ENCODE measurements at regions not wholly inside any gene's neighbourhood (a gene's known extent, or its start where the extent isn't known, plus 50 kb on each side); places are given as distances from the start of the nearest gene placed in this dataset.
A peak's percentile ranks its signal among the peaks of the same experiment; 100 is the strongest.

DNA sequence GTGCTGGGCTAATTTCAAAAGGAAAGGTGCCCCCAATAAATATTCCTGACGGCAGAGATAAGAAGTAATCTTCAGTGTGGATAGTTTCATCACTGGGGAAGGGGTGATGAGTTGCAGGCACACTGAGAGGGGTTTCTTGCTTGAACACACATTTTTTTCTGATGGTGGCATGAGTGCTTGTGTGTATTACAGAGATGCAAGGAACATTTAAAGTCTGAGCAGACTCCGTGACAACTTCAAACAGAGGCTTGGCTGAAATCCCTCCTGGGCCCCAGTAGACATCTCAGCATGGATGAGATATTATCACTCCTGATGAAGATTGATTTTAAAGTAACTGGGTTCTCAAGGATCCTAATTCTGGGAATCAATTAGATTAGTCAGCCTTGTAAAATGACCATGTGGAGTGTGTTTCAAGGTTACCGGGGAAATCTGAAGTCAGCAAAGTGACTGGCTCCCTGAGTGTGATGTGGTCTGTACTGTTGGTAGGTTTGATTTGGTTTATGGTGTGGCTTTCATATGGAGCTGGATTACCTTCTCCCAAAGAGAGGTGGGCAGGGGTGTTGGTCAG lies 435.8 kb upstream of the EEF2KMT start:
- Mint-ChIP-seq H3K27ac (no peak overlapping the region), H3K36me3 (no peaks in the 10 kb centered on the region), H3K27me3 (no peaks in the 10 kb centered on the region), H3K4me1 (no peaks in the 10 kb centered on the region), H3K9me3 (peaks cover 10% of the 10 kb centered on the region), H3K4me3 (no peak overlapping the region)
- CTCF ChIA-PET = no interaction called here
- DNase-seq = no peak

DNA sequence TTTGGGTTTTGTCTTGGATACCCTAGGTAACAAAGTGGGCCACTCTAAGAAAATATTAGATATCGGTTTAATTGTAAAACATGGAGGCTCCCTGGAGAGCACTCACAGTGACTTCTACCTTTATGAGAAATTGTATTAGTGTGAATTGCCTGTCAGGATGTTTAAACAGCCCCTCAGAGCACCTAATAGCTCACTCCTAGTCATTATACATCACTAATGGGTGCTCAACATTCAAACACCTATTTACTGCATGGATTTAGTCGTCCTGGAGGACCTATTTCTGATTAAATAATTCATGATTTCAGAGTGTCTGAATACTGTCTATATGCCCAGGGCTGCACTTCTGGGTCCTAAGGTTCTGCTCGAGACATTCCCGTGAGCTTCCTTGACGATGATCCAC lies 430.2 kb upstream of the EEF2KMT start:
- Mint-ChIP-seq H3K27ac (no peak overlapping the region), H3K36me3 (no peaks in the 10 kb centered on the region), H3K4me3 (no peak overlapping the region), H3K4me1 (no peaks in the 10 kb centered on the region), H3K27me3 (no peaks in the 10 kb centered on the region), H3K9me3 (peaks cover 20% of the 10 kb centered on the region)
- CTCF ChIA-PET = no interaction called here
- no peak for DNase-seq

DNA sequence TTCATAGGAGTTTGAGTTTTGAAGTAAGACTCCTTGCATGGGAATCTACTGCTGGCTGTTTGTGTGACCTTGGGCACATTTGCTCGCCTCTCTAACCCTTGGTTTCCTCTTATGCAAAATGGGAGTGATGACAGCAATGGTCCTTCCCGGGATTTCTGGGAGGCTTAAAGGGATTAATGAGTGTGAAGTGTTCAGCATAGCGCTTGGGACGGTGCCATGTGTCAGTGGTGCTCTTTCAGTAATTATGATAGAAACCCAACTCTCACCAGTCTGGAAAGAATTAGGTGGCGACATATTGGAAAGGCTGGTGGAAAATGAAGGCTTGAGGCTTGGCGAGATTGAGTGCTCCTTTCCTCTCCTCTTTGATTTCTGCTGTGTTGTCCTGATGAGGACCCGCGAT lies 429.2 kb upstream of the EEF2KMT start:
- CTCF ChIA-PET = no interaction called here
- Mint-ChIP-seq H3K27me3 (no peaks in the 10 kb centered on the region), H3K4me3 (no peak overlapping the region), H3K9me3 (peaks cover 20% of the 10 kb centered on the region), H3K27ac (no peak overlapping the region), H3K4me1 (no peaks in the 10 kb centered on the region), H3K36me3 (no peaks in the 10 kb centered on the region)
- DNase-seq = no peak

DNA sequence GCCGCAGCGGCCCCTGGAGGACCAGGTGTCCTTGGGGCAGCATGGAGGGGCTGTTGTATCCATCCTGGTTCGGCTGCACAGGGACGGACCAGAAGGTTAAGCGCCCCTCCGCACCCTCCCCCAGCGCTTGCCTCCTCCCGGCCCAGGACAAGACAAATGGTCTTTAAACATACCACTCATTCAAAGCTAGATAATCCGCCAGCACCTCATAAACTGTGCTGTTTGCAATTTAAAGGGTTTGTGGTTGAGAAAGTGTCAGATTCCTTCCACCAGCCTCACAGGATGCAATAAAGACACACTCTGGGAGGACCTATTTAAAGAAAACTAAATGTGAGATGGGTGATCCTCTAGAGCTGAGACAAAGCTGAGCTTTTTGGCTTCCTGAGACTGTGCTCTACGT lies 426.2 kb upstream of the EEF2KMT start:
- H3K4me3 Mint-ChIP-seq = no peak overlapping the region
- H3K36me3 Mint-ChIP-seq = no peaks in the 10 kb centered on the region
- H3K27ac Mint-ChIP-seq = no peak overlapping the region
- no peaks in the 10 kb centered on the region for H3K27me3 Mint-ChIP-seq
- H3K4me1 Mint-ChIP-seq = no peaks in the 10 kb centered on the region
- DNase-seq = no peak
- H3K9me3 Mint-ChIP-seq = peaks cover 10% of the 10 kb centered on the region
- CTCF ChIA-PET = no interaction called here

DNA sequence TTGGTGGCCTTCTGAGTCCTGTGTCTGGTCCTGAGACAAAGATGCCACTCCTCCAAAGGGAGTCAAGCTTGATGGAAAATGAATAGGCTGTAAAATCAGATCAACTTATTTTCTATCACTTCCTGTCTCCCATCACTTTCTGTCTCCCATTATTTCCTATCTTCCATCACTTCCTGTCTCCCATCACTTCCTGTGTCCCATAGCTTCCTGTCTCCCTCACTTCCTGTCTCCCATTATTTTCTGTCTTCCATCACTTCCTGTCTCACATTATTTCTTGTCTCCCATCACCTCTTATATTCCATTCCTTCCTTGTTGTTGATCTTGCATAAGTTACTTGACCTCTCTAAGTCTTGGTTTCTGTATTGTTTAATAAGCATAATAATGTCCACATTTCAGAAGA lies 418.5 kb upstream of the EEF2KMT start:
- peaks cover 9% of the 10 kb centered on the region for H3K9me3 Mint-ChIP-seq
- H3K4me1 Mint-ChIP-seq = no peaks in the 10 kb centered on the region
- DNase-seq = no peak
- no peaks in the 10 kb centered on the region for H3K36me3 Mint-ChIP-seq
- H3K4me3 Mint-ChIP-seq = no peak overlapping the region
- CTCF ChIA-PET = no interaction called here
- no peak overlapping the region for H3K27ac Mint-ChIP-seq
- no peaks in the 10 kb centered on the region for H3K27me3 Mint-ChIP-seq

DNA sequence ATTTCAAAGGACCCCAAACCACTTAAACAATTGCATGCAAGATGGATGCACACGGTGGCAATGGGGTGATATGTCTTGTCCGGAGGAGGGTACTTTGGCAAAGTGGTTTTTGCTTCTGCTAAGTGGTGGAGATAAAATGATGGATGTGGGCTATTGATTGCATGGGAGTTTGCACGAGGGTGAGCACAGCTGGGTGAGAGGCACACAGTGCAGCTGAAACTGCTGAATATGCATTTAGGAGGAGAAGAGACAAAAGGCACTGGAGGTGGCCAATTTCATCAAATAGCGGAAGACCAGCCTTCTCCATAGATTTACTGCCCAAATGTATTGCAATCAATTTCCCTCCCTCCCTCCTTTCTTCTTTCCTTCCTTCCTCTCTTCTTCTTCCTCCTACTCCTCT lies 414.4 kb upstream of the EEF2KMT start:
- H3K27me3 Mint-ChIP-seq = no peaks in the 10 kb centered on the region
- no peak overlapping the region for H3K27ac Mint-ChIP-seq
- H3K36me3 Mint-ChIP-seq = no peaks in the 10 kb centered on the region
- no peaks in the 10 kb centered on the region for H3K4me1 Mint-ChIP-seq
- CTCF ChIA-PET = no interaction called here
- no peak overlapping the region for H3K4me3 Mint-ChIP-seq
- H3K9me3 Mint-ChIP-seq = peaks cover 9% of the 10 kb centered on the region
- DNase-seq = no peak

DNA sequence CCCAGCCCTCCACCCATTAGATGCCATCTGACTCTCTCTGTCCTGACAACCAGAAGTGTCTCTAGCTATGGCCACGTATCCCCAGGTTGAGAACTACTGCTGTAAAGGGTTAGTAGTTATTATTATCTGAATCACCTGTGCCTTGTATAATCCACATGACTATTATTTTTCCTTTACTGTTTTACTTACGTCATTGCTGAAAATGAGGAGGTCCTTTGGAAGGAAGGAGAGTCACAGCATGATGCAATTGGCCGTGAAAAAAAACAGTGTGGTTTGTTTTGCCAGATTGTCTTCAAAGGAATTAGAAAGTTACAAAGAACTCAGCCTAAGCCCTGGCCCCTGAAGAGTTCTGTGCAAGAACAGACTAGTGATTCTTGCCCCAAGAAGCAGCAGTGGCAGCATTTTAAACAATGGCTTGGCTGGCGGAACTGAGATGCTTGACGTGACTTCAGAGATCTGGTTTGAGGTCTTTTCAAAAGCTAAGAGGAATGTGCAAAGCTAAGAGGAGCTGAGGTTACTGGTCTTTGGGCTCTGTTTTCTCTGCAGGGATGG lies 413.3 kb upstream of the EEF2KMT start:
- H3K36me3 Mint-ChIP-seq = no peaks in the 10 kb centered on the region
- no peaks in the 10 kb centered on the region for H3K4me1 Mint-ChIP-seq
- peaks cover 6% of the 10 kb centered on the region for H3K9me3 Mint-ChIP-seq
- no peak overlapping the region for H3K4me3 Mint-ChIP-seq
- no peaks in the 10 kb centered on the region for H3K27me3 Mint-ChIP-seq
- DNase-seq = no peak
- H3K27ac Mint-ChIP-seq = no peak overlapping the region
- CTCF ChIA-PET = no interaction called here

DNA sequence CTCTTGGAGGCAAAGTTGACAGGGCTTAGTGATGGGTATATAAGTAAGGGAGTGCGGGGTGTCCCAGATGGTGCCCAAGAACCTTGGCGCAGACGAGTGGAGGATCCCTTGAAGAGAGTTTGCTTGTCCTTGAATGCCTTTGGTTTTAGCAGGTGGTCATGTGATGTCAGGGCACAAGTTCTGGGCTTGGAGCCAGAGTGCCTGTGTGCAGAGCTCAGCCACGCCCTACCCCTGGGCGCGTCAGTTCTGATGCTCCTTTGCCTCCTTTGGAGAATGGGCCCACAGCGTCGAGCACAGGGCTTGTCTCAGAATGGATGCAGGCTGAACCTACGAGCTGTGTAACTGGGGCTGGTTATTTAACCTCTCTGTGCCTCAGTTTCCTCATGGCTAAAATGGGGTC lies 412.2 kb upstream of the EEF2KMT start:
- H3K36me3 Mint-ChIP-seq = no peaks in the 10 kb centered on the region
- H3K4me1 Mint-ChIP-seq = no peaks in the 10 kb centered on the region
- CTCF ChIA-PET = no interaction called here
- no peak for DNase-seq
- no peak overlapping the region for H3K27ac Mint-ChIP-seq
- H3K27me3 Mint-ChIP-seq = no peaks in the 10 kb centered on the region
- H3K9me3 Mint-ChIP-seq = peaks cover 6% of the 10 kb centered on the region
- no peak overlapping the region for H3K4me3 Mint-ChIP-seq

DNA sequence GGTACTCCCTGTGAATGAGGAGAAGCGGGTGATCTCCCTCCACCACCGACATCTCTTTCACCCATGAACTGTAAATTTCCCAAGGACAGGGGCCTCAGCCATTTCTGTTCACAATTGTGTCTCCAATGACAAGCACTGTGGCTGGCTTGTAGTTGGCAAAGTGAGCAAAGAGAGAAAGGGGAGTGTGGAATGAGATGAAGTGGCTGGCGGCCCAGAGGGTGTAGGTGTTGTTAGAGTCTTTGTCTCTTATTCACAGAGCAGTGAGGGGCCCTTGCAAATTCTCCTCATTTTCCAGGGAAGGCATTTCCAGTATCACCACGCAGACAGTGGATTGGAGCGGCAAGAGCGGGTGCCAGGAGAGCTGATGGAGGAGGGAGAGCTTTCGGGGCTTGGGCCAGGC lies 411.7 kb upstream of the EEF2KMT start:
- H3K36me3 Mint-ChIP-seq = no peaks in the 10 kb centered on the region
- H3K4me3 Mint-ChIP-seq = no peak overlapping the region
- no peaks in the 10 kb centered on the region for H3K27me3 Mint-ChIP-seq
- CTCF ChIA-PET = no interaction called here
- no peak for DNase-seq
- peaks cover 4% of the 10 kb centered on the region for H3K9me3 Mint-ChIP-seq
- H3K27ac Mint-ChIP-seq = peak overlapping the region; percentile 26
- H3K4me1 Mint-ChIP-seq = no peaks in the 10 kb centered on the region

DNA sequence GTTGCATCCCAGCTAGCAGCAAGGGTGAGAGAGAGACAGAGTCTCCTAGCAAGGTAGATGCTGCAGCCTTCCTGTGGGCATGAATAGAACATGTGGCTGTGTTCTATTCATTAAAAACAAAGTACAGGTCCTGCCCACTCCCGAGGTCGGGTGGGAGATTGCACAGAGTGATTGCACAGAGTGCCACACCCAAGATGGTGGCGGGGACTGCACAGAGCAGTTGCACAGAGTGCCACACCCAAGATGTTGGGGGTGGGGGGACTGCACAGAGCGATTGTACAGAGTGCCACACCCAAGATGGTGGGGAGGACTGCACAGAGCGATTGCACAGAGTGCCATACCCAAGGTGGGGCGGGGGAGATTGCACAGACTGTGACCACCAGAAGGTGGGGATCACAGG lies 410.8 kb upstream of the EEF2KMT start:
- Mint-ChIP-seq H3K4me1 (no peaks in the 10 kb centered on the region), H3K27ac (no peak overlapping the region), H3K36me3 (no peaks in the 10 kb centered on the region), H3K27me3 (no peaks in the 10 kb centered on the region), H3K9me3 (no peaks in the 10 kb centered on the region), H3K4me3 (no peak overlapping the region)
- DNase-seq = no peak
- CTCF ChIA-PET = no interaction called here

DNA sequence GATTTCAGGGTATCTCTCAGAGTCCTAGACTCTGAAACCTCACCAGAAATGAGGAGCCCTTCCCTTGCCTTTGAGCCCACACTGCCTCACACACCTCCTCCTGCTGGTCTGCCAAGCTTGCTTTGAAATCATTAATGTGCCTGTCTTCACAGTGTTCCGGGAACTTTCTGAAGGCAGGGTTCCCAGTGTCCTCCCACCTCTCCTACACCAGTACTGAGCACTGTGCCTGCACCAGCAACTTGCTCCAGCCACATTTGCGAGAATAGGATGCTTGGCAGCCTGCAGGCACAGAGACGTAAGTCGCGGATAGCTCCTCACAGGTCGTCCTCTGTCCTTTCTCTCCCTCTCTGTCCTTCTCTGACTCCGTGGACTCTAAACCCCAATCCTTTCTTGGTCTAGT lies 408.4 kb upstream of the EEF2KMT start:
- CTCF ChIA-PET = no interaction called here
- no peaks in the 10 kb centered on the region for H3K27me3 Mint-ChIP-seq
- DNase-seq = no peak
- H3K4me3 Mint-ChIP-seq = no peak overlapping the region
- no peak overlapping the region for H3K27ac Mint-ChIP-seq
- no peaks in the 10 kb centered on the region for H3K9me3 Mint-ChIP-seq
- no peaks in the 10 kb centered on the region for H3K4me1 Mint-ChIP-seq
- no peaks in the 10 kb centered on the region for H3K36me3 Mint-ChIP-seq

DNA sequence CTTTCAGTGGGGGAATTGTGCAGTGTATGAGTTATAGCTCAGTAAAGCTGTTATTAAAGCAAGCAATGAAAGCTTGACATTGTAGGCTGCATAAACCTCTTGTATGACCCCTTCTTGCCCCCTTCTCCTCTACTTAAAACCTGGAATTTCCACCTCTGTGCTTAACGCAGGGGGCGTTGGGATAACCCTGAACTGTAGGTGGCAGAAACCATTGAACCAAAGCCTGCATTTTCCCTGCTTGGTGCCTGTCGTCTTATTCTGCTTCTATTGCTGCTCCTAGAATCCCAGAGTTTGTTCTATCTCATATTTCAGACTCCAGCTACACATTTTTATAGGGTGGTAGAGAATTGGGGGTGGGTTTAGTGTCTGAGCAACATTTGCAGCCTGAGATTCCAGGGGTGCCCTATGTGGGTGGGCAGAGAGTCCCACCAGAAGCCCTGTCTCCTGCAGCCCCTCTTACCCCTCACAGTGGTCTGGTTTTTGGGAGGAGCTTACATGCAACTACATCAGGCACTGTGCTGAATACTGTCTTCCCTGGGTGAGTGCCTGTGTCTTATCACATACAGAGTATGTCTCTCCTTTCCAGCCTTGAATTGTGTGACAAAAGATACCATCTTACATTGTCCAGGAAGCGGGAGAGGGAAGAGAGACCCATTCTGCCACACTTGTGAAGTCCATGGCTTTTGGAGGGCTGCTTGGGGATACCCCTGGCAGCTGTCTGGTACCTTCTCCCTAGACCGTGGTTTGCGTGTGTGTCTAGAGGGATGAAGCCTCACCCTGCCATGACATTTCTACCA lies 407.7 kb upstream of the EEF2KMT start:
- H3K27ac Mint-ChIP-seq = no peak overlapping the region
- H3K36me3 Mint-ChIP-seq = no peaks in the 10 kb centered on the region

DNA sequence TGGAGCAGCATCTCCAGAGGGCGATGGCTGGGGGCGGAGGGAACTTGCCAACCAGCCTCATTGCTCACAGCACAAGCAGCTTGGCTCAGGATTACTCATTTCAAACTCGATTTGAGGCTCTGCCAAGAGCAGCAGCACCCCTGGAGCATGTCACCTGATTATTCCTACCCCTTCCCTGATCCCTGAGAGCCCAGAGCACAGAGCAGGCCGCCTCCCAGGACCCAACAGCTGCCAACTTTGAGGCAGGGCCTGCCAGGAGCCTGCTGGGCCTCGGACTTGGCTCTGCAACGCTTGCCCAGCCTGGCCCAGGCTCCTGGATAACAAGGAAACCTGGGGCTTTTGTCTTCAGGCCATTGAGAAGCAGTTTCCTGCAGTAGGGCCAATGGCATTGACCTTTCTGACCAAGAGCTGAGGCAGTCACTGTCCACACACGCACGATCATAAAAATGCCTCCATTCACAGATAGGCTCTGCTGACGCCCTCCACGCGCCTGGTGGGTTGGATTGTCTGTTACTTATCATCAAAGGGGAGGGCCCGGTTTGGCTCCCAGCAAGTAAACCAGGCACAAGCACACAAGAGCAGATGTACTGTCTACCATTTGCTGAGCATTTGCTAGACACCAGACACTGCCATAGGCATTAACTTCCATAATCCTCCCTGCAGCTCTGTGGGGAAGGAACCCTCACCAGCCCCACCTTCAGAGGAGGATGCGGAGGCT lies 406.6 kb upstream of the EEF2KMT start:
- no peak overlapping the region for H3K27ac Mint-ChIP-seq

More for the DNA sequence above, 407.7 kb upstream of the EEF2KMT start:
- H3K4me1 Mint-ChIP-seq = no peaks in the 10 kb centered on the region
- CTCF ChIA-PET = no interaction called here
- no peaks in the 10 kb centered on the region for H3K27me3 Mint-ChIP-seq
- H3K4me3 Mint-ChIP-seq = no peak overlapping the region
- no peaks in the 10 kb centered on the region for H3K9me3 Mint-ChIP-seq
- DNase-seq = no peak

DNA sequence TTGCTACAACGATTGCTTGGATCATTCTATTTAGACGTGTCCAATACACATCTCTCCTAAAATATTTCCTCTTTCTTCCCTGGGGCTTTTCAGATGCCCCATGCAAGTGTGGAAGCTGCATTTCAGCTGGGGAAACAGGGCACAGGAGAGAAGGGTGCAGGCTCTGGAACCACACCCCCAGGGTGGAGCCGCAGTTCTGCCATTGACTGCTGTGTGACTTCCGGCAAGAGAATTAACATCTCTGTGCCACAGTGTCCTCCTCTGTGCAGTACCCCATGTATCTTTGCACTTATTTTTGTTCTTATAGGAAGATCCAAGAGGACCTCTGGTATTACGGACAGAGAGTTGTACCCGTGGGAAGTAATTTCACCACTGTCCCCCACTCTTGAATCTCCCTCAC lies 405.3 kb upstream of the EEF2KMT start:
- Mint-ChIP-seq H3K27me3 (no peaks in the 10 kb centered on the region), H3K36me3 (no peaks in the 10 kb centered on the region), H3K27ac (no peak overlapping the region), H3K4me1 (no peaks in the 10 kb centered on the region), H3K9me3 (no peaks in the 10 kb centered on the region), H3K4me3 (no peak overlapping the region)
- CTCF ChIA-PET = no interaction called here
- DNase-seq = no peak

More for the DNA sequence above, 406.6 kb upstream of the EEF2KMT start:
- Mint-ChIP-seq H3K36me3 (no peaks in the 10 kb centered on the region), H3K4me3 (no peak overlapping the region), H3K9me3 (no peaks in the 10 kb centered on the region), H3K4me1 (no peaks in the 10 kb centered on the region), H3K27me3 (no peaks in the 10 kb centered on the region)
- CTCF ChIA-PET = no interaction called here
- DNase-seq = no peak

DNA sequence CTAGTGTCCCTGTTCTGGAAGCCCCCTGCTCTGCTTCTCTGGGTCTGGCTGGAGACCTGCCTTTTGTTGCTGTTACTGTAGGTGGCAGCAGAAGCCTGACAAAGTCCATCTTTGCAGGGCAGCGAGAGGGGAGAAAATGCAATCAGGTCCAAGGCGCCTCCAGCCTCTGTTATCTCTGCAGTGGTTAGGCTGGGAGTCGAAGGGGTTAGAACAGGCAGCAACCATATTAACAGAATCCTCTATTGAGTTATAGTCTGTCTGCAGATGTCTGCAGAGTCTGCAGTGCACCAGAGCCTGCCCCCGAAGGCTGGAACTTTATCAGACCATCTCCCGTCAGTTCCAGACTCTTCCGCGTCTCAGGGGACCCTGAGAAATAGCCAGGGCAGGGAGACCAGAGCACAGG lies 404.9 kb upstream of the EEF2KMT start:
- CTCF ChIA-PET = interaction anchor here (2.0 to 2.7 kb wide), 2 partner anchors 13 to 114 kb away, joined by 5 to 9 read pairs; no protein-coding TSS in a partner anchor
- H3K4me3 Mint-ChIP-seq = no peak overlapping the region
- no peaks in the 10 kb centered on the region for H3K9me3 Mint-ChIP-seq
- H3K36me3 Mint-ChIP-seq = no peaks in the 10 kb centered on the region
- no peaks in the 10 kb centered on the region for H3K4me1 Mint-ChIP-seq
- DNase-seq = no peak
- no peaks in the 10 kb centered on the region for H3K27me3 Mint-ChIP-seq
- no peak overlapping the region for H3K27ac Mint-ChIP-seq
